ENCODE measurements at regions not wholly inside any gene's neighbourhood (a gene's known extent, or its start where the extent isn't known, plus 50 kb on each side); places are given as distances from the start of the nearest gene placed in this dataset.

DNA sequence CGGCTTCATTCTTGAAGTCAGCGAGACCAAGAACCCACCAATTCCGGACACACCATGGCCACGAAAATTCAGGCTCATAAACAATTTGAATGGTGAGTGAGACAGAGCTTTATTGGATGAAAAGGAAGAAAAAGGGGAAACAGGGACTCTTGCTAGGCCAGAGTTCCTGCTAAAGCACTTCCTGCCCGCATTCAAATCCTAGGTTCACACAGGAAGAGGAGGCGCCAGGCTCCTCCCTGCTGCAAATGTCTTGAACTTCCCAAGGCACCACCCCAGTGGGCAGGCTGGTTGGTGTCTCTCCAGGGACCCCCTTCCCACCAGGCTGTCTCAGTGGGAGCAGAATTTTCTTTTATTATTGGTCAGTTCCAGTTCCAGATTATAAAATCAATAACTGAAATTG, 121.2 kb downstream of the FSCB start:
- TF ChIP-seq CTCF (IDR thresholded peaks at IDR 0.05; ENCODE audit: extremely low read depth in 1 of 2, insufficient read depth in 1 of 2, low read depth in 1 of 2, low read length in 2 of 2) (no peak), POLR2A (IDR thresholded peaks at IDR 0.05; ENCODE audit: low read depth, low read length) (no peak), EZH2 (IDR thresholded peaks at IDR 0.05; ENCODE audit: borderline replicate concordance, low read depth, low read length, severe bottlenecking) (no peak), MAX (IDR thresholded peaks at IDR 0.05; ENCODE audit: insufficient read depth, insufficient read length) (no peak), POLR2AphosphoS5 (IDR thresholded peaks at IDR 0.05; ENCODE audit: insufficient read depth, low read depth, low read length) (no peak), GATA2 (IDR thresholded peaks at IDR 0.05; ENCODE audit: insufficient read depth, insufficient read length, low read depth, low read length) (no peak), MYC (IDR thresholded peaks at IDR 0.05; ENCODE audit: low read depth, low read length) (no peak), JUN (IDR thresholded peaks at IDR 0.05; ENCODE audit: borderline replicate concordance, insufficient read depth, insufficient read length, low read depth) (no peak), FOS (IDR thresholded peaks at IDR 0.05; ENCODE audit: borderline replicate concordance, insufficient read depth, low read length) (no peak)

All from endothelial cell of umbilical vein (primary cell).